Spleen (tissue), 7 donors: ENCODE measurements at regions not wholly inside any gene's neighbourhood (a gene's known extent, or its start where the extent isn't known, plus 50 kb on each side); places are given as distances from the start of the nearest gene placed in this dataset.

Experiments used
- POLR2A ChIP-seq, 3 donors: fragments of 450-650 bp; IDR thresholded peaks; one replicate each; pipeline ENCODE4 v1.5.1; 2017; ENCODE audit warnings: antibody characterized with exemption in 3 of 3, mild to moderate bottlenecking in 1 of 3
- TF ChIP-seq, protein P1 (sequence below), 11 experiments: fragments of 200-600 bp in 7 of 11; fragments of 450-650 bp in 4 of 11; sonication (generic) in 4 of 11; IDR thresholded peaks in 8 of 11; conservative IDR thresholded peaks in 3 of 11; 1 replicate in 7 of 11; 2 replicates in 4 of 11; pipeline versions ENCODE4 v1.4.0 to v1.8.0; 2016 to 2021; ENCODE audit warnings: antibody characterized with exemption in 11 of 11, inconsistent platforms in 4 of 11, mild to moderate bottlenecking in 1 of 11
- donor health status: DM: no; HTN: no; CAD: no; lungs with moderate emphysema.
- donor health status: DM: no; HTN: no; CAD: no.
- donor health status: DM: no; HTN: no; CAD: no.

DNA sequence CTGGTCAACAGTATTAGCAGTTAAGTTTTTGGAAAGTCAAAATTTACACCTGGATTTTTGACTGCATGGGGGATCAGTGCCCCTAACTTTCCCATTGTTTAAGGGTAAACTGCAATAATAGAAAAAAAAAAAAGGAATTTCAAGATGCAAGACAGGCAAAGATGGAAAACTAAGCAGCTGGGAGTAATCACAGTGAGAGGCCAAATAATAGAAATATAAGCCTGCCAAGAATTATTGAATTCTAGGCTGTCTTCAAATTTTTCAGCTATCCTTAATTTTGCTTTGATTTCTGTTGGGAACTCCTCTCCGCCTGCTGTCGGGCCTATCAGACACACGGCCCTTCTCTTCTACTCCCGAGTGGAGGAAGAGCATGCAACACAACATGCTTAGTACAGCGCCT lies 215.5 kb upstream of the LMCD1 start:
- TF ChIP-seq POLR2A (IDR thresholded peaks at IDR 0.05), result no peak
- TF ChIP-seq, protein P1, sequence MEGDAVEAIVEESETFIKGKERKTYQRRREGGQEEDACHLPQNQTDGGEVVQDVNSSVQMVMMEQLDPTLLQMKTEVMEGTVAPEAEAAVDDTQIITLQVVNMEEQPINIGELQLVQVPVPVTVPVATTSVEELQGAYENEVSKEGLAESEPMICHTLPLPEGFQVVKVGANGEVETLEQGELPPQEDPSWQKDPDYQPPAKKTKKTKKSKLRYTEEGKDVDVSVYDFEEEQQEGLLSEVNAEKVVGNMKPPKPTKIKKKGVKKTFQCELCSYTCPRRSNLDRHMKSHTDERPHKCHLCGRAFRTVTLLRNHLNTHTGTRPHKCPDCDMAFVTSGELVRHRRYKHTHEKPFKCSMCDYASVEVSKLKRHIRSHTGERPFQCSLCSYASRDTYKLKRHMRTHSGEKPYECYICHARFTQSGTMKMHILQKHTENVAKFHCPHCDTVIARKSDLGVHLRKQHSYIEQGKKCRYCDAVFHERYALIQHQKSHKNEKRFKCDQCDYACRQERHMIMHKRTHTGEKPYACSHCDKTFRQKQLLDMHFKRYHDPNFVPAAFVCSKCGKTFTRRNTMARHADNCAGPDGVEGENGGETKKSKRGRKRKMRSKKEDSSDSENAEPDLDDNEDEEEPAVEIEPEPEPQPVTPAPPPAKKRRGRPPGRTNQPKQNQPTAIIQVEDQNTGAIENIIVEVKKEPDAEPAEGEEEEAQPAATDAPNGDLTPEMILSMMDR (IDR thresholded peaks at IDR 0.05 in 8 of 11, conservative IDR thresholded peaks at IDR 0.05 in 3 of 11), result no peak
